ENCODE measurements at regions not wholly inside any gene's neighbourhood (a gene's known extent, or its start where the extent isn't known, plus 50 kb on each side); places are given as distances from the start of the nearest gene placed in this dataset.

DNA sequence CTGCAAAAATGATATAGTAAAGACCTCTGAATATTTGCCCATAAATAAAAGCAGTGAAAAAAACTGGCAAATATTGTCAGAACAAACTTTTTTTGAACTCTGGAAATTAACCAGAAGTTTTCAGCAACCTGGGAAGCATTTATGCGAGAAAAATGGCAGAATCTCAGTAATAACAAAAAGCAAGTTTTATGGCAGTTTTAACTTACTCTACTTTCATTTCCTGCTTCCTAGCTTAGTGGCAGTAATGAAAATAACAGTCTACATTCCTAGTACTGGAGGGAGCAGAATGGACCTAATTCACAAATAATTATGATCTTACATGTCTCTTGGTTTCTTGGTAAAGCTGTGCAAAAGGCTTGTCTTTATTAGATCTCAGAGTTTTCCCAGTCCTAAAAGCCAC lies 460.1 kb downstream of the NAF1 start:
- no peak for TF ChIP-seq CTCF (IDR thresholded peaks at IDR 0.05)

DNA sequence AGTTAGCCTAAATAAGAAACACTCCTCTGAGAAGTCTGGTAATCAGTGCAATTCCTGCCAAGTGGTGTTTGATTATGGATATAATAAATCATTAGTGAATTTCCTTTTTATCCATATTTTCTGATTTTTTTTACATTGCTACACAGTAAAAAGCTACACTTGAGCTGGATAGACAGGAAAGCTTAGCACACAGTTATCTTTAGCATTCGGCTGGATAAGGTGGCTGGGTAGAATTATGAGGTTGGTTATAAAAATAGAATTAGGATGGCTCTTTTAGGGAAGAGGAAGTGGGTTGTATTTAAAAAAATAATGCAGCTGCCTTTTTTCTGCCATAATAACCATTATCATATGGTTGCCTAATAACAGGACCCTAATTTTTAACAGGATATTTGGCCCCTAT lies 460.6 kb downstream of the NAF1 start:
- no peak for TF ChIP-seq CTCF (IDR thresholded peaks at IDR 0.05)

DNA sequence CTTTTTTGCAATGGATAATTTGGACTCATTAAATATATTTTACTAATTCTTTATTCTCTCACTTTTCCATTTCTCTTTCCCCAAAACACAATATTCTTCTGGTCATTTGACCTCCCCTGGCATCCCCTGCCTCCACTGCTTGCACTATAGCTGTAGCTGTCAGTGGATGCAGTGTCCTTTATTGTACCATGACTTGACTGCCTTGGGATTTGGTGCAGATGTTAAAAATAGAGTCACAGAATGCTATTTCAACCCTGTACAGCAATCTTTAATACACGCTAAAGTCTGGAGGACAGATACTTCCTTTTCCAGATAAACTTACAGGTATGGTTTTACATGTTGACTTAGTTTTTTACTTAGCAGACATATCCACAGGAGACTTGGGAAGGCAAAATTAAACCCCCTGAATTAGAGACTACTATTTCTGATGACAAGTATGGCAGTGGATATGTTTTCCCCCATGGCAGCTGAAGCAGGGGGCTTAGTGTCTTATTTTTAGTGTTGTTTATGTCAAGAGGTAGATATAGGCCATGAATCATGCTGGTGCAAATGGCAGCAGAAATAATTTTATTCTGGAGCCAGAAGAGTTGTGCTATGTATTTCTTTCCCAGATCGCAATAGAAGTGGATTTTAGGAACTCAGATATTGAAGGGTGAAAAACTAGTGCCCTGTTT lies 461.4 kb downstream of the NAF1 start:
- TF ChIP-seq CTCF (IDR thresholded peaks at IDR 0.05), result no peak

DNA sequence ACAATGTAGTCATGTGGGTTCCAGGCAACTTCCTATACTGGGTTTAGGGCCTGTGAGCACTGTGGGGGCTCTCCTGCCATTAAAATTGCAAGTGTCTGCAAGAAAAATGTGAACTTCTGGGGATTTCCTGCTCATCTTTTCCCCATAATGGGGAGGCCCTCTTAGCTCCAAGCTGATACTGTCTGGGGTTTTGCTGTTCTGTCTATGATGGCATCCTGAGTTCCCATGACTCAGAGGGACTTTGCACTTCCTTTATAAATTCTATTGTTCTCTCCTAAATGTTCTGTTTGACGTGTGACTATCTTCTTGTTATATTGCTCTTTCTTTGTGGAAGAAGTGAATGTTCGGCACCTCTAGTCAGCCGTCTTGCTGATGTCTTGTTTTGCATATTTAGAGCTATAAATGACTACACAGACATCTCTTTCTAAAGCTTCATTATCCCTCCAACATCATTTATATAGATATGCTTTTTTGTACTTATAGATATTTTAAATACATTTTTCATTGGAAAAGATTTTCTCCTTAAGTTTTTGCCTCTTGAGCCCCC lies 465.8 kb downstream of the NAF1 start:
- no peak for TF ChIP-seq CTCF (IDR thresholded peaks at IDR 0.05)

DNA sequence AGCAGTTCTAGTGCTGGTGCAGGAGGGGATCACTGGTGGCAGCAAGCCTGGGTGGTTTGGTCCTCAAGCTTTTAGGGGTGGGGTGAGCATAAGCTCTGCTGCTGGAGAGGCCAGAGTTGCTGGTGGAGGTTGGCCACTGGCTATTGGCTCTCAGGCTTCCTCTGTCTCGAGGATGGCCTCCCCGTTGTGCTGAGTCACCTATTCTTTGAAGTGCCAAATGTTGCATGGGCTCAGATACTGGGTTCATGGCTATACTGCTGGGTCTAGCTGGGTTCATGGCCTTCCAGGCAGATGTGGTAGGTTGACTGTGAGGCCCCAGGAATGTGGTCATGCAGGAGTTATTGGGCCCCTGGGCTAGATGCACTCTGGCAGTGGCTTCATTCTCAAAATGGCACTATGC lies 466.3 kb downstream of the NAF1 start:
- TF ChIP-seq CTCF (IDR thresholded peaks at IDR 0.05), result no peak

GRCh38 chr4:162699629-162700028 lies 467.1 kb downstream of the NAF1 start:
- TF ChIP-seq CTCF (IDR thresholded peaks at IDR 0.05), result no peak

DNA sequence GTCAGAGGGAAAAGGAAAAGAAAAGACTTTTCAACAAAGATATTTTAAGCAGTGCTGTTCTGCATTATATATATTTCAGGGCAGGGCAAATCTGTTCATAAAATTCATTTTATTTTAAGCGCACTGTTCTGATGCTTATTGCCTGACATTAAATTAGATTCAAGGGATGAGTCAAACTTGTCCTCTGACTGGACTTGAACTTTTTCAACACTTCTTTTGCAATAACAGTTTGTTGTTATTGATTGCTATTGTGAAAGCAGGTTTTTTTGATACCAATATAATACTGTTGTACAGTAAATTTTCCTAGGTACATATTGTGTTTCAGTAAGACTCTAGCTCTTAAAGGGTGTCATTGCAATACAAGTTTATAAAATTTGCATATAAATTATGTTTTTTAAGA lies 481.3 kb downstream of the NAF1 start:
- no peak for TF ChIP-seq CTCF (IDR thresholded peaks at IDR 0.05)

- TF ChIP-seq CTCF (IDR thresholded peaks at IDR 0.05), result no peak
These were observed 481.7 kb downstream of the NAF1 start for GRCh38 chr4:162684998-162685397.

All from LNCAP (cell line).